Heart left ventricle (tissue), 13 donors: ENCODE measurements at regions not wholly inside any gene's neighbourhood (a gene's known extent, or its start where the extent isn't known, plus 50 kb on each side); places are given as distances from the start of the nearest gene placed in this dataset.

Experiments
- CTCF ChIP-seq, 12 donors: fragments of 200-600 bp; sonication (generic) in 4 of 12; IDR thresholded peaks; one replicate each; pipeline versions ENCODE4 v1.5.0 to v1.8.0; 2018 to 2022; ENCODE audit warnings: antibody characterized with exemption in 12 of 12, mild to moderate bottlenecking in 5 of 12
- POLR2A ChIP-seq, 2 donors: fragments of 450-650 bp; IDR thresholded peaks; one replicate each; pipeline ENCODE4 v1.6.1; 2017; ENCODE audit warnings: antibody characterized with exemption in 2 of 2, mild to moderate bottlenecking in 2 of 2, moderate library complexity in 2 of 2
- donor health status: ischemic (EF 13 %, LVEDD 7.1; RV severe dilation, severe dysfunction).
- donor health status: DM: no; HTN: yes; CAD: no.
- donor health status: DM: no; HTN: no; CAD: no.
- donor health status: ischemic (EF 25% LVEDD 6.9; RV normal size, moderate dysfunction).
- donor health status: ischemic (EF 25% LVEDD 5.7; RV mildly dilated, moderate dysfunction).
- donor health status: ischemic (EF 35%, LVEDD 5.7; RV mildly dilated, moderate dysfunction).
- donor health status: nonischemic (EF 11% LVEDD 7.7; RV severe dilation, severe dysfunction).
- donor health status: DM: yes; HTN: yes; CAD: no.
- donor health status: PGD.
- donor health status: ischemic (EF 29% LVEDD 5.4; RV normal size, mild dysfunction).
- donor health status: nonischemic (EF 23%, LVEDD 6.1; RV moderate dilation, normal function).

- TF ChIP-seq POLR2A (IDR thresholded peaks at IDR 0.05) (no peak), CTCF (IDR thresholded peaks at IDR 0.05) (no peak)
Observed at GRCh38 chr12:31850268-31850667, 108.9 kb upstream of the RESF1 start.
